Fibroblast of pulmonary artery (primary cell): ENCODE measurements at regions not wholly inside any gene's neighbourhood (a gene's known extent, or its start where the extent isn't known, plus 50 kb on each side); places are given as distances from the start of the nearest gene placed in this dataset.

Experiments used
- DNase-seq: peaks from one replicate; pipeline ENCODE4 v3.0.0-alpha.2; 2010; ENCODE audit warnings: low read depth
- H3K4me3 ChIP-seq: replicated peaks from 2 replicates; pipeline ENCODE4 v1.5.1; 2011; ENCODE audit warnings: low read depth, mild to moderate bottlenecking, control low read depth, low read length, moderate library complexity
- CTCF ChIP-seq: IDR thresholded peaks from 2 replicates; pipeline ENCODE4 v1.5.1; 2011; ENCODE audit warnings: mild to moderate bottlenecking, control low read depth, low read length, inconsistent platforms; ENCODE audit errors: missing control alignments

GRCh38 chr22:40112595-40112994 lies 65.1 kb upstream of the TNRC6B start:
- no peak for TF ChIP-seq CTCF
- no peak for DNase-seq
- no peak overlapping the region for H3K4me3 ChIP-seq

- TF ChIP-seq CTCF: no peak
- no peak overlapping the region for H3K4me3 ChIP-seq
- DNase-seq: no peak
Observed at GRCh38 chr22:40113696-40114095, 64.0 kb upstream of the TNRC6B start.

GRCh38 chr22:40114411-40114810 lies 63.3 kb upstream of the TNRC6B start:
- no peak for DNase-seq
- TF ChIP-seq CTCF: no peak
- no peak overlapping the region for H3K4me3 ChIP-seq

- H3K4me3 ChIP-seq: no peak overlapping the region
- TF ChIP-seq CTCF: no peak
- DNase-seq: no peak
Observed at GRCh38 chr22:40116496-40117200, 61.1 kb upstream of the TNRC6B start.

GRCh38 chr22:40118979-40119378 lies 58.7 kb upstream of the TNRC6B start:
- DNase-seq: no peak
- H3K4me3 ChIP-seq: no peak overlapping the region
- no peak for TF ChIP-seq CTCF

- DNase-seq: no peak
- no peak for TF ChIP-seq CTCF
- no peak overlapping the region for H3K4me3 ChIP-seq
Observed at GRCh38 chr22:40120848-40121247, 56.9 kb upstream of the TNRC6B start.

- H3K4me3 ChIP-seq: no peak overlapping the region
- no peak for TF ChIP-seq CTCF
- no peak for DNase-seq
Observed at GRCh38 chr22:40121461-40121860, 56.3 kb upstream of the TNRC6B start.
